H9 (cell line): ENCODE measurements at regions not wholly inside any gene's neighbourhood (a gene's known extent, or its start where the extent isn't known, plus 50 kb on each side); places are given as distances from the start of the nearest gene placed in this dataset.

ENCODE experiments used
- DNase-seq: peaks from one replicate; pipeline ENCODE4 v3.0.0-alpha.2; 2017
- H2AFZ ChIP-seq: one replicate; pipeline ENCODE4 v1.6.1; 2013; ENCODE audit warnings: mild to moderate bottlenecking, low read length, control low read depth, moderate library complexity
- H2AK5ac ChIP-seq: 2 replicates; pipeline ENCODE4 v1.6.1; 2013; ENCODE audit warnings: low read length, control low read depth, mixed read lengths; ENCODE audit not compliant: insufficient read length
- H2BK120ac ChIP-seq: one replicate; pipeline ENCODE4 v1.6.1; 2013; ENCODE audit warnings: low read depth, mild to moderate bottlenecking, low read length, control low read depth, inconsistent platforms; ENCODE audit not compliant: poor library complexity, severe bottlenecking
- H2BK12ac ChIP-seq: 2 replicates; pipeline ENCODE4 v1.6.1; 2013; ENCODE audit warnings: low read length, control low read depth, mixed read lengths, low read depth; ENCODE audit not compliant: insufficient read length
- H2BK15ac ChIP-seq: 2 replicates; pipeline ENCODE4 v1.6.1; 2013; ENCODE audit warnings: low read depth, low read length, control low read depth
- H2BK20ac ChIP-seq: one replicate; pipeline ENCODE4 v1.6.1; 2013; ENCODE audit warnings: low read depth, mild to moderate bottlenecking, low read length, control low read depth, inconsistent platforms; ENCODE audit not compliant: poor library complexity, severe bottlenecking
- H2BK5ac ChIP-seq: 2 replicates; pipeline ENCODE4 v1.6.1; 2013; ENCODE audit warnings: low read length, control low read depth, mixed read lengths; ENCODE audit not compliant: insufficient read length
- H3K14ac ChIP-seq: 2 replicates; pipeline ENCODE4 v1.6.1; 2013; ENCODE audit warnings: low read length, control low read depth; ENCODE audit not compliant: insufficient read depth
- H3K18ac ChIP-seq: 2 replicates; pipeline ENCODE4 v1.6.1; 2013; ENCODE audit warnings: low read depth, mild to moderate bottlenecking, mixed read lengths, low read length, control low read depth; ENCODE audit not compliant: insufficient read length
- H3K23ac ChIP-seq: 2 replicates; pipeline ENCODE4 v1.6.1; 2013; ENCODE audit warnings: low read length, control low read depth, mixed read lengths, low read depth; ENCODE audit not compliant: insufficient read length
- H3K23me2 ChIP-seq: 2 replicates; pipeline ENCODE4 v1.6.1; 2013; ENCODE audit warnings: low read depth, mild to moderate bottlenecking, mixed read lengths, low read length, control low read depth; ENCODE audit not compliant: insufficient read length, poor library complexity, severe bottlenecking
- H3K27ac ChIP-seq: 2 replicates; pipeline ENCODE4 v1.5.1; 2013; ENCODE audit warnings: low read length, control low read depth, mixed read lengths, low read depth; ENCODE audit not compliant: insufficient read length
- H3K27me3 ChIP-seq: 2 replicates; pipeline ENCODE4 v1.6.1; 2013; ENCODE audit warnings: low read length, control low read depth, inconsistent platforms; ENCODE audit not compliant: insufficient read depth
- H3K4ac ChIP-seq: 2 replicates; pipeline ENCODE4 v1.6.1; 2013; ENCODE audit warnings: low read depth, mild to moderate bottlenecking, control low read depth, inconsistent platforms, low read length, moderate library complexity
- H3K4me1 ChIP-seq: 2 replicates; pipeline ENCODE4 v1.6.1; 2013; ENCODE audit warnings: low read length, control low read depth, inconsistent platforms; ENCODE audit not compliant: insufficient read depth
- H3K4me2 ChIP-seq: 2 replicates; pipeline ENCODE4 v1.6.1; 2013; ENCODE audit warnings: low read length, control low read depth, mixed read lengths; ENCODE audit not compliant: insufficient read length, insufficient read depth
- H3K56ac ChIP-seq: 2 replicates; pipeline ENCODE4 v1.6.1; 2013; ENCODE audit warnings: low read depth, mild to moderate bottlenecking, mixed read lengths, low read length, control low read depth; ENCODE audit not compliant: insufficient read length
- H3K79me1 ChIP-seq: 2 replicates; pipeline ENCODE4 v1.6.1; 2013; ENCODE audit warnings: low read depth, mild to moderate bottlenecking, moderate library complexity, low read length, control low read depth, inconsistent platforms; ENCODE audit not compliant: insufficient read depth, poor library complexity, severe bottlenecking
- H3K79me2 ChIP-seq: 2 replicates; pipeline ENCODE4 v1.6.1; 2013; ENCODE audit warnings: low read length, control low read depth, inconsistent platforms; ENCODE audit not compliant: insufficient read depth
- H3K9ac ChIP-seq: 2 replicates; pipeline ENCODE4 v1.6.1; 2013; ENCODE audit warnings: low read length, control low read depth, mixed read lengths; ENCODE audit not compliant: insufficient read length; ENCODE audit errors: extremely low read depth
- H3K9me3 ChIP-seq: one replicate; pipeline ENCODE4 v1.6.1; 2013; ENCODE audit warnings: low read depth, low read length, inconsistent platforms; ENCODE audit not compliant: control insufficient read depth
- H3T11ph ChIP-seq: one replicate; pipeline ENCODE4 v1.6.1; 2013; ENCODE audit warnings: mild to moderate bottlenecking, low read length, control low read depth, inconsistent platforms
- H4K20me1 ChIP-seq: one replicate; pipeline ENCODE4 v1.6.1; 2013; ENCODE audit not compliant: control insufficient read depth, insufficient read length, insufficient read depth
- H4K5ac ChIP-seq: 2 replicates; pipeline ENCODE4 v1.6.1; 2013; ENCODE audit warnings: low read depth, mild to moderate bottlenecking, mixed read lengths, low read length, control low read depth; ENCODE audit not compliant: insufficient read length
- H4K8ac ChIP-seq: replicated peaks from 2 replicates; pipeline ENCODE4 v1.6.1; 2013; ENCODE audit warnings: low read length, control low read depth, mixed read lengths, low read depth; ENCODE audit not compliant: insufficient read length
- H4K91ac ChIP-seq: 2 replicates; pipeline ENCODE4 v1.6.1; 2013; ENCODE audit warnings: low read depth, mild to moderate bottlenecking, moderate library complexity, mixed read lengths, low read length, control low read depth; ENCODE audit not compliant: insufficient read length
- H3K27ac Mint-ChIP-seq, 3 experiments: 2 replicates in 2 of 3; 3 replicates in 1 of 3; pipeline ENCODE4 v1.8.0; 2020 to 2021; ENCODE audit warnings: mixed read lengths in 3 of 3, mild to moderate bottlenecking in 1 of 3, moderate library complexity in 1 of 3
- H3K27me3 Mint-ChIP-seq: 2 replicates; pipeline ENCODE4 v1.8.0; 2021; ENCODE audit warnings: low read depth, mild to moderate bottlenecking, moderate library complexity, mixed read lengths
- H3K36me3 Mint-ChIP-seq, 3 experiments: 2 replicates in 2 of 3; 3 replicates in 1 of 3; pipeline ENCODE4 v1.8.0; 2020 to 2021; ENCODE audit warnings: low read depth in 3 of 3, mixed read lengths in 3 of 3; ENCODE audit not compliant: insufficient read depth in 1 of 3
- H3K4me1 Mint-ChIP-seq, 2 experiments: 2 replicates each; pipeline ENCODE4 v1.8.0; 2020; ENCODE audit warnings: mixed read lengths in 2 of 2
- H3K4me3 Mint-ChIP-seq, 2 experiments: 2 replicates in 1 of 2; 3 replicates in 1 of 2; pipeline ENCODE4 v1.8.0; 2020 to 2021; ENCODE audit warnings: mild to moderate bottlenecking in 2 of 2, mixed read lengths in 2 of 2, moderate library complexity in 1 of 2
- H3K9me3 Mint-ChIP-seq, 2 experiments: 2 replicates in 1 of 2; 3 replicates in 1 of 2; pipeline ENCODE4 v1.8.0; 2020; ENCODE audit warnings: mild to moderate bottlenecking in 2 of 2, mixed read lengths in 2 of 2, moderate library complexity in 1 of 2
- WGBS: extraction: QIAGEN DNeasy Blood & Tissue Kit; methylation state at CpG from one replicate; pipeline ENCODE4 v1.1.7; 2013; ENCODE audit warnings: missing lambda C conversion rate, low lambda C conversion rate, mixed read lengths; ENCODE audit not compliant: insufficient read length; ENCODE audit errors: extremely low coverage; 5-methylcytosine and 5-hydroxymethylcytosine counted together
- TF ChIP-seq, protein P1 (sequence below): fragments of 200-600 bp; sonication (generic); conservative IDR thresholded peaks from 3 replicates; pipeline ENCODE4 v1.8.0; 2021; ENCODE audit warnings: antibody characterized with exemption, mild to moderate bottlenecking

DNA sequence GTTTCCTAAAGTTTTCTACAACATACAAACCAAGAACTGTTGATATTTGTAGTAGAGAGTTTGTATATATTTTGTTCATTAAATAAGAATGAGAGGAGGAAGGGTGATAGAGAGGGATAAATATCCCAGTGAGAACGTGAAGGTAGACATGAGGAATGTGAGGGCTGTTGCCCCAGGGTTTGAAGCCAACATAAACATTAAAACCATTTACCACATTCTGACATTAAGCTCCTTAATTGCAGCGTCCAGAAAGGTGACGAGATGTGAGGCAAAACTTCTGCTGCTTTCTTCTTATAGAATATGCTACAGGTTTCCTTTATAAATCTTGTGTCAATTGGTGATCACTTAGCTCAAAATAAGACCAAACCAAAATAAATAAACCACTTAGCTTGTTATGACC lies 267.8 kb upstream of the CNTN4 start:
- Histone ChIP-seq H2BK15ac (no peak overlapping the region), H3K4ac (no peak overlapping the region), H3K27ac (no peak overlapping the region), H2AFZ (no peak overlapping the region), H3K9me3 (no peaks in the 10 kb centered on the region), H4K8ac (no peak overlapping the region), H3K79me2 (no peaks in the 10 kb centered on the region), H3K23me2 (no peaks in the 10 kb centered on the region), H3K56ac (no peak overlapping the region), H2BK20ac (no peak overlapping the region), H4K20me1 (no peaks in the 10 kb centered on the region), H4K91ac (no peak overlapping the region), H3K4me2 (no peak overlapping the region), H3K9ac (no peak overlapping the region), H3K79me1 (no peaks in the 10 kb centered on the region), H2BK12ac (no peak overlapping the region), H3K4me1 (no peaks in the 10 kb centered on the region), H2AK5ac (no peak overlapping the region), H3K23ac (no peak overlapping the region), H2BK5ac (no peak overlapping the region), H3K14ac (no peak overlapping the region), H3K18ac (no peak overlapping the region), H3T11ph (no peak overlapping the region), H2BK120ac (no peak overlapping the region), H4K5ac (no peak overlapping the region), H3K27me3 (no peaks in the 10 kb centered on the region)
- H3K9me3 Mint-ChIP-seq, result no peaks in the 10 kb centered on the region
- WGBS, result 100% methylated on average over 1 of the region's 3 CpGs
- DNase-seq, result no peak
- no peak overlapping the region for H3K27ac Mint-ChIP-seq
- no peaks in the 10 kb centered on the region for H3K4me1 Mint-ChIP-seq
- no peaks in the 10 kb centered on the region for H3K36me3 Mint-ChIP-seq
- no peak overlapping the region for H3K4me3 Mint-ChIP-seq
- no peaks in the 10 kb centered on the region for H3K27me3 Mint-ChIP-seq
- TF ChIP-seq, protein P1, sequence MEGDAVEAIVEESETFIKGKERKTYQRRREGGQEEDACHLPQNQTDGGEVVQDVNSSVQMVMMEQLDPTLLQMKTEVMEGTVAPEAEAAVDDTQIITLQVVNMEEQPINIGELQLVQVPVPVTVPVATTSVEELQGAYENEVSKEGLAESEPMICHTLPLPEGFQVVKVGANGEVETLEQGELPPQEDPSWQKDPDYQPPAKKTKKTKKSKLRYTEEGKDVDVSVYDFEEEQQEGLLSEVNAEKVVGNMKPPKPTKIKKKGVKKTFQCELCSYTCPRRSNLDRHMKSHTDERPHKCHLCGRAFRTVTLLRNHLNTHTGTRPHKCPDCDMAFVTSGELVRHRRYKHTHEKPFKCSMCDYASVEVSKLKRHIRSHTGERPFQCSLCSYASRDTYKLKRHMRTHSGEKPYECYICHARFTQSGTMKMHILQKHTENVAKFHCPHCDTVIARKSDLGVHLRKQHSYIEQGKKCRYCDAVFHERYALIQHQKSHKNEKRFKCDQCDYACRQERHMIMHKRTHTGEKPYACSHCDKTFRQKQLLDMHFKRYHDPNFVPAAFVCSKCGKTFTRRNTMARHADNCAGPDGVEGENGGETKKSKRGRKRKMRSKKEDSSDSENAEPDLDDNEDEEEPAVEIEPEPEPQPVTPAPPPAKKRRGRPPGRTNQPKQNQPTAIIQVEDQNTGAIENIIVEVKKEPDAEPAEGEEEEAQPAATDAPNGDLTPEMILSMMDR, result no peak
